HEK293T (cell line): ENCODE measurements at regions not wholly inside any gene's neighbourhood (a gene's known extent, or its start where the extent isn't known, plus 50 kb on each side); places are given as distances from the start of the nearest gene placed in this dataset.

Experiments
- FOXK2 ChIP-seq: fragments of 450-650 bp; IDR thresholded peaks from 2 replicates; pipeline ENCODE4 v1.6.1; 2016; ENCODE audit warnings: mild to moderate bottlenecking
- HDGF ChIP-seq: fragments of 450-650 bp; IDR thresholded peaks from 2 replicates; pipeline ENCODE4 v1.6.1; 2017; ENCODE audit warnings: antibody characterized with exemption, borderline replicate concordance

GRCh38 chr5:99674101-99674500 lies 745.3 kb upstream of the CHD1 start:
- TF ChIP-seq FOXK2, result no peak
- no peak for TF ChIP-seq HDGF
